Islet precursor cell (in vitro differentiated cells): ENCODE measurements at regions not wholly inside any gene's neighbourhood (a gene's known extent, or its start where the extent isn't known, plus 50 kb on each side); places are given as distances from the start of the nearest gene placed in this dataset.
"Not testable (repeated sequence)": the region's sequence is repeated elsewhere in the genome, so short reads cannot be mapped to it uniquely, and the experiment has no call there.

ENCODE experiments used
- DNase-seq: peaks from one replicate; pipeline ENCODE4 v3.0.0-alpha.2; 2018

DNA sequence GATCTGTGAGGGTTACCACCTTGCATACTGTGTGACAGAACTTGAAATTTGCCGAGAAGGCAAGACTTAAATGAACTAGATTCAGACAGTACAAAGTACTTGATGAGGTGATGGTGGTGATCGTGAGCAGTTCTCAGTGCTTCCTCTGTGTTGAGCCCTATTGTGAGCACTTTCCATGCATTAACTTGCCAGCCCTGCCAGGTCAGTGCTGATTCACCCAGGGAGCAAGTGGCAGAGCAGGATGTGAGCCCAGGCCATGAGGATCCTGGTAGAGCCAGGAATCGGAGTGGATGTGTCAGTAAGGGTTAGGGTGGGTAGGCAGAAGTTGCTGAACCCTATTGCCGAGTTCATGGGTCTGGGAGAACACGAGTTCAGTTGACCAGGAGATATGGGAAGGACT lies 4545.7 kb upstream of the TPTE start:
- DNase-seq, result not testable (repeated sequence)

DNA sequence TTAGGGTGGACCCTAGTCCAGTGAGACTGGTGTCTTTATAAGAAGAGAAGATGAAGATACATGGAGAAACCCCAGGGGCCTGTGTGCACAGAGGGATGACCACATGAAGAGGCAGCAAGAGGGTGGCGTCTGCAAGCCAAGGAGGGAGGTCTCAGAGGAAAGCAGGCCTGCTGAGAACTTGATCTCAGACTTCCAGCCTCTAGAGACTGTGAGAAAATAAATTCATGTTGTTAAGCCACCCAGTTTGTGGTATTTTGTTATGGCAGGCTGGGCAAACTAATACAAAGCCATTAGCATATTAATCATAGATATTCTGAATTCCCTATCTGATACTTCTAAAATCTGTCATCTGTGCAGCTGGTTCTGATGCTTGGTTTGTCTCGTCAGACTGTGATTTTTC lies 4523.8 kb upstream of the TPTE start:
- not testable (repeated sequence) for DNase-seq

DNA sequence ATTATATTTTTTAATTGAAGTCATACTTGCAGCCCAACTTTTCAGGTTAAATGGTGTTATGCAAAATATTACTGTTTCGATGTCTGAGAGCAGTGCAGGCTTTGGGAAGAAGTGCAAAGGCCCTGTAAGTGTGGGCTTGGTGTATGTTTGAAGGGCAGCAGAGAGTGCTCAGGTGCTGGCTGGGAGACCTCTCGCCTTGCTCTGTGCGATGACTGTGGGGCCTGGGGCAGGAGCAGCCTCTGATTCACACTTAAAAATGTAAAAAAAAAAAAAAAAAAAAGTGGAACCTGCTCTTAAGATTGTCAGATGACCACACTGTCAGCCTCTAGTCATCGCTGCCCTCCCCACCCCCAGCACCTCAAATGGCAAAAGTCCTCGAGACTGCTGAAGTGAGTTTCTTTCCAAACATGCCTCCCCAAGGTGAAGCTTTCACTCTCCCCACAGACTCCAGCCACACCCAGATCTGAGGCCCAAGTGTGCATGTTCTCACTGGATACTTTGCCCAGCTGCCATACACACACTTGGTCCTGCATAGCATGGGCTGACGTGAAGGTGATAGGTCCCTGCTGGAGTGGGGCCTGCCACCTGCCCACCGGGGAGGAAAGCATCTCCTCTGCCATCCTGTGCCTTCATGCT lies 4505.8 kb upstream of the TPTE start:
- not testable (repeated sequence) for DNase-seq

DNA sequence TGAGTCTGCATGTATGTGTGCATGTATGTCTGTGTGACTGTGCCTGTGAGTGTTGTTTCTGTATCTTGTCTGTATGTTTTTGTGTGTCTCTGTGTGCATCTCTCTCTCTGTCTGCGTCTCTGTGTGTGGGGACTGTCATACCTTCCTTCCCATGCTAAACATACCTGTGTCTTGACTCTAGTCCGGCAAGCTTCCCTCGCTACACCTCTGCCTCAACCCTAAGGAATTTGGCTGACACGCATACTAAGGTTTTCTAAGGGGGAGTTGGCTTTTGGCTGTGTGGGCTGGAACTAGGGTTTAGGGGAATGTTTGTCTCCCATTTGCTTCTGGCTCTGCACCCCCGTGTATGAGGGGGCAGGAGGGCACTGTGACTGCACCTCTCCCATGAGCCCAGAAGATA lies 4500.9 kb upstream of the TPTE start:
- DNase-seq, result not testable (repeated sequence)

DNA sequence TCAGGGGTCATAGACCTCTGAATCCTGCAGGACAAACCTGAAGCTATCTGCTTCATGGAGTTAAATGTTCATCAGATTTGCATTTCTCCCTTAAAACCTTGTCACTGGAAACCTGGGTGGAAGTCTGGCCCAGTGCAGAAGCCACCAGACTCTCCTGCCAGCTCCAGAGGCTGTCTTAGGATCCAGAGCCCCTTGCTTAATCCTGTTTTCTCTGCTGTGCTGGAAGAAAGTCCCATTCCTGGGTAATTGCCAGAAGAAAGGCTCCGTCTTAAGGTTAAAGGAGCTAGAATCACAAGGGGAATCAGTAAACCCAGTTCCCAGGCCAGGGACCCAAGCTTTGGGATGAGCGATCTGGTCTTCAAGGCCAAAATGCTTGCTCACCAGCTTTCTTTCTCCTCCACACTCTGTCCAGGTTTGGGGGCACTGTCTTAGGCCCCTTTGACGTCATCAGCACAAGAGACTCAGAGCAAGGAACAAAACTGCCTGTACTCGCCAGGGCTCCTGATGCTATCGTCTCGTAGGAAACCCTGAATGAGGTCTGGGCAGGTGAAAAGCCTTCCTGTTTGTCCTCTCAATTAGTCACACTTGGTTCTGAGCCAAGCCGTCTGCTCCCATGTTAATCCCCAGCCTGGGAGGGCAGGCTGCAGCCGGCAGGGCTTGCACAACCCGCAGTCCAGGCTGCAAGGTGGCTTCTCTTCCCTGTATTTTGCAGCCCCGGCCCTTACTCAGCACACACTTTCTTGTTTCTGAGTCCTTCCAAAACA lies 4500.2 kb upstream of the TPTE start:
- DNase-seq, result not testable (repeated sequence)

DNA sequence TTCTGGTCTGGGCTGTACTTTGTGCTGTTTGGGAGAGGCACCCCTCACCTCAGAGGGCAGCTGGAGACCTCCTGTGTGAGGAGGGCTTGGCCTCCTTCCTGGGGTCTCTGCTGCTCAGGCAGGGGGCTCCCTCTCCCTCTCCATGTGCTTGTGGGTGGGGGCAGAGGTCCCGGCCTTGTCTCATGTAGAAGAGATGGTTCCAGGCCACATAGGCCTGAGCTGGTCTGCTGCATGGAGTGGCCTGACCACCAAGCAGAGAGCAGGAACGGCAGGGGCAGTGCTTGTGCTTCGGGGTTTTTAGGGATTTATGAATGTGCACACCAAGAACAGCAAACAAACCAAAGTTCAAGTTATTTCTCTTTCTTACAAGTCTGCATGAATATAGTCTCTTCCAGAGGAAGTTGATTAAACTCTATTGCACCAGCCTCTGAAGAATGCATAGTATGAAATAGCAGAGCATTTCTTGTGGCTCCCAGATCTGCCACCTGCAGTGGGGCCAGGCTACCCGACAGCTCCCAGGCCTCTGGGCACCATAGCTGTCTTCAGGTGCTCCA lies 4499.6 kb upstream of the TPTE start:
- DNase-seq, result not testable (repeated sequence)

DNA sequence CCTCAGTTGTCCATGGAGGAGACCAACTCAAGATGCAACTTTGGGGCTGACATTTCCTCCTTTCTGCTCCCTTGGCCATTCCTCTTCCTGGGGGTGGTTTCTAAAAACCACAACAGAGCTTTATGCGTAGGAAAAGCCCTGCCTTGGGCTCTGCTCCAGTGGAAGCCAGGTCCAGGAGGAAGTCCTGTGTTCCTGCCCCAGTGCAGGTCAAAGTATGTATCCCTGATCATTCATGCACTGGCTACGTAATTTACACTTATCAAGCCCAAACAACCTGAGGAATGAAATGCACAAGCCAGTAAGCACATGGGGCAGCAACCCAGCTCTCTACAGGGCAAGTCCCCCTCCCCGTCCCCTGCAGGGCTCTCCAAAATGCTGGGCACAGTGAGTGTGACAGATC lies 4498.1 kb upstream of the TPTE start:
- not testable (repeated sequence) for DNase-seq

DNA sequence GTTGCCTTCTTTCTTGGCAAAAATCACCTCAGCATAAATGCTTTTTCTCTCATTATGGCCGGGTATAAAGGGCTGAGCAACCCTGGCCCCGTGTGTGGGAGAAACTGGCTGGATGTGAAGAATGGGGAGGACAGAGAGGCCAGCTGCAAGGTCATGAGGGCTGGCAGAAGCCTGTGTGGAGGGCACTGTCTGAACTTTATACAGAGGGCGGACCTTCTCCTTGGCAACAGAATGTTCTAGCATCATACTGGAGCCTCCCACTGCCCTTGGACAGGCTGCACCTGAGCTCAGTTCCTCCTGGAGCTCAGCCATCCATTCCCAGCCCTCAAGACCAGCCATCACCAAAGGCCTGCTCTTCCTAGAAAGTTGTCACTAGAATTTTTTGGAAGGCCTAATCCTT lies 4496.2 kb upstream of the TPTE start:
- not testable (repeated sequence) for DNase-seq

DNA sequence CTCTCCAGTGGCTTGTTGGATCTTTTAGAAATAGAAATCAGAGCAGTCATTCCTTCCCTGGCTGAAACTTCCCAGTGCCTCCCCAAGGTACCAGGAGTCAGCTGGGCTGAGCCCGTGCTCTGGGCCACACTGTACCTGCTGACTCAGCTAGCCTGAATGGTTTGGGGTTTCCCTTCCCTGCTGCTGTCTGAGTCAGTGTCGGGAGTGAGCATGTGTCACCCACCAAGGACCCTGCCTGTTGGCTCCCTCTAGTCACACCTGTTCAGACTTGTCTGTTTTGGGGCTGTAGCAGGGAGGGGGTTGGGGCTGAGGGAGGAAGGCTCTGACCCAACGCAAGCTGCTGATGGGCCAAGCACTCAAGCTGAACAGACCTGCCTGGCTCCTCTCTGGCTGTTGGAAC lies 4493.9 kb upstream of the TPTE start:
- DNase-seq, result not testable (repeated sequence)

DNA sequence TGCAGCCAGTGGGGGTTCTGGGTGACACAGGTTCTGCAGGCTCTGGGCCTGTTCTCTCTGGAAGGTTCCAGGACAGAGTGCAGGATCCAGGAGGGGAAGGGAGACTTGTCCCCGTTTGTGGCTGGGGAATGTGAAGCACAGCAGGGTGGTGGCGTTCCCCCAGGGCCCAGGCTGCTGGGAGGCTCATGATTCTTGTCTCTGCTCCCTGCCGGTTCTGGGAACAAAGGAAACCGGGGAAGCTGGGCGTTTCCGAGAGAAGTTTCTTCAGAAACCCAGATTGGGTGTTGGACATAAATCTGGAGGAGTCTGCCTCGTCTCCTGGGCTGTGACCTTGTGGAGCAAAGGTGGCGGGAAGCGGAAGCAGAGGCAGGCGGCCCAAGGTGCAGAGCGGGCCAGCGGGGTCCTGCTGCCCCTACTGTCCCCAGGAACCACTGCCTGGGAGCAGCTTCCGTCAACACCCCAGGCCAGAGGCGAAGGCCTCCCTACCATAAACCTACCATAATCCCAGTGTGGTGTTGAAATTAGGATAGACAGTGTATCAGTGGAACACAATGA lies 4487.2 kb upstream of the TPTE start:
- DNase-seq, result not testable (repeated sequence)

DNA sequence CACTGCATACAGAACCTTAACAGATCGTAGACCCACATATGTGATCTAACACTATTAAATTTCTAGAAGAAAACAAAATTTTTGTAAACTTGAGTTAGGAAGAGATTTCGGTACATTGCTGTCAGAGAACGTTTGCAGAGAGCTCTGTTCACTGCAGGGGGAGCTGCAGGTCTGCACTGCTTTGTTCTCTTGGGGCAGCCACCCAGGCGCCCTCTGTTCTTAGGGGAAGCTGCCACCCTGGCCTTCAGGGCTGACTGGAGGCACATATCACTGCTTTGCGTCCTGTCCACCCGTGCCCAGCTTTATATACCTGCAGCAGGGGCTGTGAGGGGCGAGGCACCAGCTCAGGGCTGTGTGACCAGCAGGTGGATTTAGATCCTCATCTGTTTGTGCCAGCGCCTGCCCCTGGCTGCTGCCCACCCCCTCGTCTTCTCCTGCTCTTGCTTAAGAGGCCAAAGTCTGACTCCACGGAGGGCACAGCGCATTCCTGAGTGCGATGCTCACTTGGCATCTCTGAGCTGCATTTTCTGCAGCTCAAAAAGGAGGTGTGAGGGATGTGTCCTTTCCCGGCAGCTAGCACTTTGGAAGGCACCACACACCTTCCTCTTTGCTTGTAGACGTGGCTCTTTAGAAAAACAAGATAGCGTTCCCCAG lies 4486.4 kb upstream of the TPTE start:
- DNase-seq, result not testable (repeated sequence)

DNA sequence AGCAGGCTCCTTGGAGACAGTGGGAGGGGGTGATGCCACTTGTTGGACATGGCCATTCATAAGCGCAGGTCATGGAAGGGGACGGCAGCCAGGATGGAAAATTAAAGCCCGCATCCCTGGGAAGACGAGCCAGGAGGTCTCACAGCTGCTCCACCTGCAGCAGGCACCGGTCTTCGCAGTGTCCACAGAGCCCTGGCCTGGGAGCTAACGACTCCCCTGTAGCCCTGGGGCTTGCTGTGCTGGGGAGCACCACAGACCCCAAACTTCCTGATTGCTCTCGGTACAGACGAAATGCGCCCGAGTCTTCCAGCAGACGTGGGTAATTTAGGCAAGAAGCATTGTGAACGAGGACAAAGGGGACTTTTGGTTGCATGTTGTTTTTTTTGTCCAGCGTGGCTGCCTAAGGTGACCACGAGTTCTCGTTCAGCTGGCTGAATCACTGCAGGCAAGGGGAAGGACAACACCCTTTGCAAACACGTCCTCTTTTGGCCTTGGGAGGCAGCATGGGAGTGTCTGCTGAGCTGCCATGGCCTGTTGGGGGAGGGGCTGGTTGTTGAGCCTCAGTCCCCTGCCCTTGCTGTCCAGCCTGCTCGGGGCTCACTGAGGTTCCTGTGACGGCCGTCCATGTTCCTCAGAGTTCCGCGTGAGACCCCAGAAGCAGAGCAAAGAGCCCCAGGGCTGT lies 4485.8 kb upstream of the TPTE start:
- DNase-seq, result not testable (repeated sequence)

DNA sequence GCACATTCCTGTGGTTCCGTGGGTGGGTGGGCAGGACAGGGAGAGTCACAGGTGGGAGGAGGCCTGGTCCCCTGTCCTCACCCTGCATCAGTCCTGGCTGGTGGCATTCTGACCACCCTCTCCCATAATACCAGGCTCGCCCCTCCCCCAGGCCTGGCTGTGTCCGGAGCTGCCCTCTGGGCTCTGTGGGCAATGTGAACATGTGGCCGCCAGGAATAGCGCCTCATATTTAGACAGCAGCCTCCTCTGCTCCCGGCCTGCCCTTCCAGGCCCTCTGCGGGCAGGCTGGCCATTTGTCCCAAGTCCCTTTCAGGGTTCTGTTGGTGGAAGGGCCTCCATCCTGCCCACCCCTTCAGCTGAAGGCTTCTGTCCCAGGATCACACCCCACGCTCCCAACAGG lies 4482.2 kb upstream of the TPTE start:
- not testable (repeated sequence) for DNase-seq

DNA sequence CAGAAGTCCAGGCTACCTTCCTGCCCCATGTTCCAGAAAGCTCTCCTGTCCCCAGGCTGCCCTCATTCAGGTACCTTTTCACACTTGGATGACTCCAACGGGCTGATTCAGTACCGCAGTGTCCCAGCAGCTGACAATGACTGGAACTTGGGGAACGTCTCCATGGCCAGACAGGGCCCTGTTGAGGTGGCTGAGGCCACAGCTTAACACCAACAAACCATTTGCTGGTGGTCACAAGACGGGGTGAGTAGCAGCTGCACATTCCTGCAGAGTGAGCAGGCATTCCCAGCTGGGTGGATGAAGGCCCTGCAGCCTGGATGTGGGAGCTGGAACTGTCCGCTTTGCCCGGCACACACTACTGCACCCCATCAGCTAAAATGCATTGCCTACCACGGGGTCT lies 4481.3 kb upstream of the TPTE start:
- not testable (repeated sequence) for DNase-seq

DNA sequence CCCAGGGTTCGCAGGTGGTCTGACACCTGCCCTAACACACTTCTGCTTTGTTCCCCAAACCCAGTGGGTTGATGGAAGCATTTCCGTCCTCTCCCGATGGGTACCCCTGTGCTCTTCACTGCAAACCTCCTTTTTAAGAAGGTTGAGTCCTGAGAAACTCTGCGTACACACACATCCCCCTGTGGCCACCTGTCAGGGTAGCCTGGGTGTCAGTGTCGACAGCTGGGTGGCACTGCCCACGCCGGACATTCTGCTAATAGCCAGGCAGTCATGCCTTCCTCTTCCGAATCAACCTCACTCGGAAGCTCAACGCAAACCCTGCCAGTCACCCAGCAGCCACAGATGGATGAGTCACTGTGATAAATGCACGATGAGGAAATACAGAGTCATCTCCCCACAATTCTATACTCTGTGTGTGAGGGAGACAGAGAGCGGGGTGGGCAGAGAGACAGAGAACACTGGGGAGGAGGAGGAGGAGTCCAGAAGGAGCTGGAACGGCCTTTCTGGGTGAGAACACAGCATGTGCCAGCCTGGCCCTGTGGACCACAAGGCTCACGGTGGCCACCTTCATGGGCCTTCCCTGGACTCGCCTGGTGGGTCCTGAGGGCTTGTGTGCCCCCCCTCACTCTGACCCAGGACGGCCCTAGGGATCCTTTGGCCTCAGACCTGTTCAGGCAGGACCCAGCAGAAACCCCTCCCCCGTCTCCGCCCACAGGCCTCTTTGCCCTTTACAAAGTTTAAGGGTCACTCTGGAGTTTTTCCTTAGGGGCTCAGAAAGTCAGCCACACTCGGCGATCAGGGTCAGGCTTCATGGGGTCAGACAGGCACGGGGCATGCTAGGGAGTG lies 4477.7 kb upstream of the TPTE start:
- not testable (repeated sequence) for DNase-seq

DNA sequence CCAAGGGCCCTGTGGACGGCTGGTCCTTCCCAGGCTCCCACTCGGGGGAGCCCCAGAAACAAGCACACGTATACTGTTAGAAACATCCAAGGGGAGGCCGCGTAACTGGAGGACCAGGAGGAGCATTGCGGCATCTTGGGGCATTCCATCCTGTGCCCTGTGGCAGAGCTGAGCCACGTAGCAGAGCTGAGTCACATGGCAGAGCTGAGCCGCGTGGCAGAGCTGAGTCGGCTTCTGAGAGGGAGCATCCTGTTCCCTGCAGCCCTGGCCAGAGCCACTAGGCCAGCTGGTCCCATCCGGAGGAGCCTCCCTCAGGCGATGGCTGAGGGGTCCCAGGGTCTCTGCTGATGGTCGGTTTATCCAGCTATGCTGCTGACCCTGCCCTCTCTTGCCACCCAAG lies 4476.7 kb upstream of the TPTE start:
- DNase-seq, result not testable (repeated sequence)

DNA sequence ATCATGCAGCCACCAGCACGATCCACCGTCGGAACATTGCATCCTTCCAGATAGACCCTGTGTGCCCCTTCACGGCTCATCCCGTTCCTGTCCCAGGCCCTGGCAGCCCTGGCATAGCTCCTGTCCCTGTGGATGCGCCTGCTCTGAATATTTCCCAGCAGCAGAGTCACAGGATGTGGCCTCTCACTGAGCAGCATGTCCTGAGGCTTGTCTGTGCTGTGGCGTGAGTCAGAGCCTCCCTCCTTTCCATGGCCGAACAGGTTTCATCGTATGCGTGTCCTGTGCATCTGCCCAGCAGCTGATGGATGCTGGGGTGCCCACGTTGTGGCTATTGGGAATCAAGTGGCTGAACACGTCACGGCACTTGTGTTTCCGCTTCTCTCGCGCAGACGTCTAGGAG lies 4471.5 kb upstream of the TPTE start:
- DNase-seq, result not testable (repeated sequence)

DNA sequence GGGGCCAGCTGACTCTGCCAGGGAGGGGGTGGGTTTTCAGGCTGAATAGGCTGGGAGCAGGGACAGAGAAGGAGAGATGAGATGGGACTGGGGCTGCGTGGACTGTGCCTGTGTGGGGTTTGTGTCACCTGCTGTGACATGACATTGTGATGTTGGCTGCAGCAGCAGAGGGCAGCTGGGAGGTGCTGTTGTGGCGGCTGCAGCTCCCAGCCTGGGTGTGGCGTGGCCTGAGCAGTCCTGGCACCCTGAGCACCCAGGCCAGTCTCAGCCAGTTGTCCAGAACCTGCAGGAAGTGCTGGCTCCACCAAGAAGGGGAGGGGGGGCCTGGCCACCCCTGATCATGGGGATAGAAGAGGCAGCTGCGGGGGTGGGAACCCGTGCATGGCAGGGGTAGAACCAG lies 4469.3 kb upstream of the TPTE start:
- not testable (repeated sequence) for DNase-seq

DNA sequence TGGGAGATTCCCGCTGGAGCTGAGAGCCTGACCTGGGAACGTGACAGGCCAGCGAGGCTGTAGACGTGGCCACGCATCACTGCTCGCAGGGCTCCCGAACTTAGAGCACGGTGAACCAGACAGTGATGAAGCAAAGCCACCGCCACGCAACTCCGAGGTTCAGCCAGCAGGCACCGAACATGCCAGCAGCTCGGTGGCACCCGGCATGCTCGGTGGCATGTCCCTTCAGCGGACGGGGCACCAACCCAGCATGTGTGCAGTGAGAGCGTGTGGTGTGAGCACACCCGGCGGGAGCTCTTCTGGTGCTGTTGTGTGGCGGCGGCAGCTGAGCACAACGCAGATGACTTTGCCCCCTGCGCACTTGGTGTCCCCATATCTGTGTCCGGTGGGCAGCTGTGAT lies 4468.2 kb upstream of the TPTE start:
- DNase-seq, result not testable (repeated sequence)

DNA sequence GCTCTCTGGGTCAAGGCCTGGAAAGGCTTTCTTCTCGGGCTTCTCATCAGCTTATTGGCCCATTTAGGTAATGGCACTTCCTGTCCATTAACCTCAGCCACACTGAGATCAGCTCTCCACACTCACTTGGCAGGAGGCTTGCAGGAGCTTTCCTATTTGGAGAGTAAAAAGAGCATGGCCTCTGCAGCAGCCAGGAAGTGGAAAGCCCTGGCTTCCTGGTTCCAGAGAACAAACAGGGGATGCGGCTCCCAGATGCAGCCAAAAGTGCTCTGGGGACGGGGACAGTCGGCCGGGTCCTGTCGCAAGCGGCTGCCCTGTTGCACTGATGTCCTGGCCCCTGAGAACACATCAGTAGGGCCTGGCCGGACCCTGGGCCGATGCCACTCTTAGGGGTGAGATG lies 4462.4 kb upstream of the TPTE start:
- not testable (repeated sequence) for DNase-seq

DNA sequence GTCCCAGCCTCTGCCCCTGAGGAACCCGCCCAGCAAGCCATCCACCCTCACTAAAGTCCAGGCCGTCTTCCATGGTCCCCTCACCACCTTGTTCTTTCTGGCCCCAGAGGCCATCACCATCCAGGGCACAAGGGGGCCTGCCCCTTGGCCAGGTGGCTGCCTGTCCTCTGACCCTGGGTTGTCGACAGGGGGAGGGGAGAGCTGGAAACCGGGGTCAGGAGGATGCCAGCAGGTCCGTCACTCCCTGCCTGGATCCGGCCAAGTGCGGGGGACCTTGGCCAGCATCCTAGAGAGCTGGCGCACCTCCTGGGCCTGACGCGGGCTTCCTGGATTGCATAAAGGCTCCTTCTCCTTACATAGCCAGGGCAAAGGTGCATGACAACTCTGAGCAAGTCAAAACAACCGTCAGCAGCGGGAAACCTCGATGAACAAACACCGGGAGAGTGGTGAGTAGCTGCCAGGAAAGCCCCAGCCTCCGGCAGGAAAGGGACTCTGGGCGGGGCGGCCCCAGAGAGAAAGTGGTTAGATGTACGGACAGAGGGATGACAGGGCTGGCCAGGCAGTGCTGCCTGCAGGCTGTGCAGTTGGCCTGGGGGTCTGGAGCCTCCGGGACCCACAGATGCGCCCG lies 4461.2 kb upstream of the TPTE start:
- DNase-seq, result not testable (repeated sequence)
